HG02763 (cell line): ENCODE measurements at regions not wholly inside any gene's neighbourhood (a gene's known extent, or its start where the extent isn't known, plus 50 kb on each side); places are given as distances from the start of the nearest gene placed in this dataset.

Experiments used
- ATAC-seq: cut with Tn5 transposase; IDR thresholded peaks from one replicate; pipeline ENCODE4 v1.9.1; 2021; ENCODE audit warnings: mild to moderate bottlenecking, moderate library complexity; ENCODE audit not compliant: unreplicated experiment

DNA sequence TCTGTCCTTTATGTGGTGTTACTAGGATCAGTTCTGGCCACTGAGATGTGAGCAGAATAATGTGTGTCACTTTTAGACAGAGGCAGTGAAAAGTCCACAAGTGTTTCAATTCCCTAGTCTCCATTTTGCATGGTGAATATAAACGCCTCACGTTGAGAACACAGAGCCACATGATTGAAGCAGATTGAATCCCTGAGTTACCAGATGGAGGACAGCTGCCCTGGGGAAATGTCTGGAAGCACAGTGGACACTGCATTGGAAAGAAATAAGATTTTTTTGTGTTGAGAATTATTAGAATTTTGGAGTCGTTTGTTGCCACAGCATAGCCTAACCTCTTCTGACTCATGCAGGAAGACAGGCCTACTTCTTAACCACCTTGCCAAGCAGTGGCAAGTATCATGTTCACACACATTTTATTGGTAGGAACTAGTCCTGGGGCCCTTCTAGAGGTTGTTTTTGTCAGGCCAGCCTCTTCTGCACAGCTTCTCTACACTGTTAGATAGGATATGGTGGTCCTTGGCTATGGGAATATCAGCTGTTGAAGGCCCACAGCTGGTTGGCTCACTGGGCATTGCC, 188.6 kb downstream of the TMEM182 start:
- ATAC-seq: no peak

DNA sequence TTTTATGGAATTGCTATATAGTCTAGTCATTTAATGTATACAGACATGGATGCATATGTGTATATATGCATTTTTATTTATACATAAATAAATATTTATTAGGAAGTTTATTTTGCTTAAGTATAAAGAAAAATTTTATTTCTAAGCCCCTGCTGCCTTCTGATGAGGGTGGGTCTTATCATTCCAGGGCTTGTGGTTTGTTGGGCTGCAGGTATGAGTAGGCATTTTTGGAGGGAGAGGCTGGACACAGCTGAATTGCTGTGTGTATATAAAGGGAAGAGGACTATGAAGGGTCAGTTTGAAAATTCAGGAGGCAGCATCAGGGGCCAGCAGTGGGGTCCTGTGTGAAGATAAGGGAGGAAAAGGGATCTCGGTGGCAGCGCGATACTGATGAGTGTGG, 189.4 kb downstream of the TMEM182 start:
- no peak for ATAC-seq

DNA sequence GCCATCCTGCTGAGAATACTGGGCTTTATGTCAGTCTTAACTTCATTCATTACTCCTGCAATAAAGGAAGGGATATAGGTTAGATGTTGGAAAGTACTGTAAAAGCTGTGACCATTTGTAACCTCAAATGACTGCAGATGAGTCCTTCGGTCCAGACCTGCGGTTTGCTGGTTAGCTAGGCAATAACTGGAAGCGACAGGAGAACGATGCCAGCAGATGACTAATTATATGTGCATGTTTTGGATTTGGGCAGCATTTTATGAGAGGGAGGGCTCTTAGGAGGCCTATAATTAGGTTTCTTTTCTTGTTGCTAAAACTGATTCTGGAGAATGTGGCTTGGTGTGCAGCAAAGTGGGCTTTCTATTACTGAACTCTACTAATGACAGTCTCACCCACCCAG, 205.6 kb downstream of the TMEM182 start:
- ATAC-seq: no peak

DNA sequence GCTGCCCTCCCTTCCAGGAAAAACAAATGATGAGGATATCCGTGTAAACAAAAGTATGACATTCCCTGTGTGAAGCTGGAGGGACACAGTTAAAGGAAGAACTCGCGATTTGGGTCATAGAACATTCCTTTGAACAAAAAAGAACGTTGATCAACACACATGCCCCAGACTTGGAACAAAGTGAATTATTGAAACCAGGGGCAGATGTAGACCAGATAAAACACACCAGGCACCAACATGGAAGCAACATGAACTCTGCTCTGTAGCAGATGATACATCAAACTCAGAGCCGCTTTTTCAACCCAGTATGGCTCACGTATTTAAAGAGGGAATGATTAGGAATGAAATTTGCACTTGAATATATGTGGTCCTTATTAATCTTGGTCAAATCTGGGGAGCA, 206.5 kb downstream of the TMEM182 start:
- no peak for ATAC-seq

DNA sequence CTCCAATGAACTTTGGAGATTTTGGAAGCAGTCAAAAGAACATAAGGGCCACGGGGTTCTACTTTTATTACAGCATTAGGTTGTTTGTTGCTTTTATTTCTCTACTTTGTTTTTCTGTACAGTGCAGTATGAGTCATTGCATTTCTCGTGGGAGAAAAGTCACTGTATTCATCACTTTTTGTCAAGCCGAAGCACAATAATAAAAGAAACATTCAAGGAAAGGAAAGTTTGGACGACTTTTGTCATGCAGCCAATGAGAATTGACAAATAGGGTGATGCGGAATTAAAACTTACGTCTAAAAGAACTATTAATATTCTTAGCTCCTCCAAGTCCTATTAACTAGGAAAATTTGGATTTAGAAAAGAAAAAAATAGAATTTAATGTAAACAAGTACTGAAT, 209.9 kb downstream of the TMEM182 start:
- ATAC-seq: no peak

DNA sequence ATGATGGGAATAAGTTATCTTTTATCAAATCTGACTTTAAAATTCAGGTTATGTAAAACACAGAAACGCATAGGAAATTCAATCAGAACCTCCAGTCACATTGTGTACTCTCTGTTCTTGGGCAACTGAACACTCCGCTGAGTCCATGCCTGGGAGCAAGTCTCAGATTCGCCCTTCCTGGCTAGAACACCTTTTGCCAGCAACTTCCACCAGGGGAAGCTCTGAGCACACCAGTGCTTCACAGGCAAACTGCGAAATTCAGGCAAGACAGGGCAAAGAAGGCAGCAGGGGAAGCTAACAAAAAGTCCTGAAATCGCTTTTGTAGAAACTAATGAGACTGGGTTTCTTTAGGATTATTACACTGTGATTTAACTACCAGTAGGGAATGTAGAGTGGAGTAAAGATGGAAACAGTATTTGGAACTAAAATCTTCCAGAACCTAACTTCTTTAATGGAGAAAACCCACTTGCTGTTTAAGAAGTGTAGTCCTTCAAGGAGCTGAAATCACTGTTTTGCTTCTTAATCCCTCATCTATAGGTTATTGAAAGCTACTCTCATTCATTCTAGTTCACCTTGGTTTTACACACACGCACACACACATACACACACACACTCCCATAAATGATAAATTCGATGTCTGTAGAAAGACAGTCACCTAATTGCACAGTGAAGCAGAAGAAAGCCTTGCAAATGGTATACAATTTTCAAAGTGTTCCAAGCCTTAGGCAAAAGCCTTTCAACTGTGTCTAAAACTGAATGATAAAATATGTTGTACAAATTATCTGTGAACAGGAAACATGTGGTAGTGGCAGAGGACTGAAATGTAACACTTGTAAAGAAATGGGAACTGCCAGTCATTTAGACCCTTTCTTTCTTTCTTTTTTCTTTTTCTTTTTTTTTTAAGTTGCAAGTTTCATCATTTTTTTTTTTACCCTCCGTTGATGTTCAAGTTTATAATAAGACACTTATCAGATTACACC, 214.5 kb downstream of the TMEM182 start:
- peak; percentile 60 for ATAC-seq

DNA sequence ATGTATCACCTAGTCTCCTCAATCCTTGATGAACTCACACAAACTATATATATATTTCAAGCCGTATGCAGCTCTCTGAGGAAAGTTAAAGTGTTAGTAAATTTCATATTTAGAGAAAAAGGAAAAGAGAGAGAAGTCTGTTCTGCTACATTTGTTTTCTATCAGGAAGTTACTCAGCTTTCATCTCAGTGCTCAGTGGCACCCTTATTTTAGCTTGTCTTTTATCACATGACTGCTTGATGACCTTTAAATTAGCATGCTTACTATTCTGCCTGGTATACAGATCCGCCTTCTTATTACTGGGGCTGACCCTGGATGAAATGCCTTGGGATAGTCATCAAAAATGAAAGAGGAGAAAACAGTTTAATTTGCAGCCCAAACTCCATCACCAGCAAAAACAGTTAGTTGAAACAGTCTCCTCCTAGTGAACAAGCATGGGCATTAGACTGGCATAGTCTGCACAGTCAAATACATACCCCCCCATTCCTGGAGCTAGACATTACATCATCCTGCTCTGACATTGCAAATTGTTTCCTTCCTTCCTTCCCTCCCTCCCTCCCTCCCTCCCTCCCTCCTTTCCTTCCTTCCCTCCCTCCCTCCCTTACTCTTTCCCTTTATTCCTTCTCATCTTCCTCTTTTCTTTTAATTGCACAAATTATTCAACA, 215.7 kb downstream of the TMEM182 start:
- no peak for ATAC-seq

DNA sequence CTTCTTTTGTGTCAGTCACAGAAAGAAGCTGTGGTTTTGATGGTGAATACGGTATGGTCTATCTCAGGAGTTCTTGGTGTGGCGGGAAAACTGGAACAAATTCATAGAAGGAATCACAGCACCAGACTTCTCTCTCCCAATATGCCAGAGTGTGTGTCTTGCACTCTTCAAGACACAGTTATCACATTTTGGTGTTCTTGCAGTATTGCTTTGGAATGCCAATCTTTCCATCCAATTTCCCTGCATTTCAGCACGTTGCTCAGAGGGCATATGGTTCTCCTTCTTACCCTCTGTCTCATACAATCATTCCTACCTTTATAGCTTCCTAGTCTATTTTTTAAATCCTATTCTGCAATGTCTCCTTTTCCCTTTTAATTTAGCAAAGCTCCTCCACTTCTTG, 216.3 kb downstream of the TMEM182 start:
- ATAC-seq: no peak

DNA sequence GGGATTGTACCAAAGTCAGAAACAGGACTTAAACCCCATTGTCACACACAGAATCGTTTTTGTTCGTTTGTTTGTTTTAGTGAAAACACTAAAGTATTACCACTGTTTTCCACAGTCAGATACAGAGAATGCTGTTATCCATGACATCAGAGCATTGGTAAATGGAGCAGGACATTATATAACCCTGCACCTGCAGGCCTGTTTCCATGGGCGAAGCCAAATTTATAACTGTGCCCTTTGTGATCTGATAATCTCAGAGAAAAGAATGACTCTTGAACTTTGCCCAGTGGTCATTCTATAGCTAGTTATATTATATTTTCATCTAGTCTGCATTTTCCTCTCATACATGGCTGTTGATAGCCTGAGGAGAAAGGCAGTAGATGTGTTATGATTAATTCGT, 217.6 kb downstream of the TMEM182 start:
- no peak for ATAC-seq

DNA sequence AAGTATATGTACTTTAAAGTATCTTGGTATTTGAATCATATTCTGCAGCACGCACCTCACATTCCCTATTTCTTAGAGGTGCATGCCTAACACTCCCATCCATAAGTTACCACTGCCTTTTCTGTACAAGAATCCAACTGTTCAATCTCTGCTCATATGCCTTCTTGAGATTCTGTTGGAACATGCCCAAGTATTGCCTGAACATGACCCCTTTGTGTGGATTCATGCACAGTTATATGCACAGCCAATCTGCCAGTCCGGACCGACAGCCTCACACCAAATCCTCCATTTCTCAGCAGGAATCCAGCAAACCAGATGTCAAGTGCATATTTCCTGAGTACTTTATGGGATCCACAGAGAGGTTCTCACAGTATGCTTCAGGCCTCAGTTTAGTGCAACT, 222.0 kb downstream of the TMEM182 start:
- ATAC-seq: no peak

DNA sequence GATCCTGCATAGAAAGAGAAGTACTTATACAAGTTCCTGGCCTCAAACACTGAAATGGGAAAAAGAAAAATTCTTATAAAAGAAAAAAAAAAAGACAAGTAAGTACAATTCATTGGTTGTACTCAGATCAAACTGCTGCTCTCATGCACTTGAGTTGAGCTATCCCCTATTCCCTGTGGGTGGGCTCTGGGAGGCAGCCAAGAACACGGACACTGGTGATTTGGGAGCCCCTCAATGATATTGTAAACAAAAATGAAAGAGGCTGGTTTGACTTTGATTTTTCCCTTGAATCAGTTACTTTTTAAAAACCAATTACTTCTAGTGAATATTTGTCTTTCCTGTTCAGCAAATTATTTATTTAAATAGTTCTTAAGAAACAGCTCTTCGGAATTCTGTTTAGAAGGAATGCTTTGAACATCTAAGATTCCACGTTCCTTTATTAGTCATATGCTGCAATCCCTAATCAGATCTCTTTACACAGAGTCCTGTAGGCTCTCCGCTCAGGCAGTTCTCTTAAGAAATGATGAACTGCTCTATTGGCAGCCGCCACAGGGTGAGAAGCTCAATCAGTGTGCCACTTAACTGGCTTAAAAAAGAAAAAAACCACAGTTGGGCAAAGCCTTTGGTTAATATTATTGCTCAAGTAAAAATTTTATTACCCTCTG, 225.1 kb downstream of the TMEM182 start:
- no peak for ATAC-seq

DNA sequence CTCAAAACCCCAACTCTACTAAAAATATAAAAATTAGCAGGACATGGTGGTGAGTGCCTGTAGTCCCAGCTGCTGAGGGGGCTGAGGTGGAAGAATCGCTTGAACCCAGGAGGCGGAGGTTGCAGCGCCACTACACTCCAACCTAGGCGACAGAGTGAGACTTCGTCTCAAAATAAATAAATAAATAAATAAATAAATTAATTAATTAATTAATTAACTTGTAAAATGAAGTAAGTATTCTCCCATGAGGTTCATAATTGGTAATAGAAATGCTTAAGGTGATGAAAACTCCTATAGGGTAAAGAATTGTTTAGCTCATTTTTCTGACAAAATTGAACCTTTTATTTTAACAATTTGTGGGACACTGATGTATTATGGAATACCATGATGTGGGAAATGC, 230.8 kb downstream of the TMEM182 start:
- ATAC-seq: no peak

DNA sequence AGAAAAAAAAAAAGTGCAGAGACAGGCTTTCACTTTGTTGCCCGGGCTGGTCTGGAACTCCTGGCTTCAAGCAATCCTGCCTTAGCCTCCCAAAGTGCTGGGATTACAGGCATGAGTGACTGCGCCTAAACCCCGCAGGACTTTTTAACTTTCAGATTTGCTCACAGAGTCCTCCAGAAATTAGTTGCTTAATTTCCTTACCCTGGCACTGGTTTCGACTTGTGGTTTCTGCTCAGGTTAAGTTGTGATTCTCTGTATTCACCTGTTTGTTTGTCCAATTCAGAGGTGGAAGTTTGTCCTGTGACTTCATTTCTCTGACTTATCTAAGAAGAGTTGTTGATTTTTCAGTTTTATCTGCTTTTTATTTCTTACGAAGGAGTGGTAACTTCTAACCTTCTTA, 238.1 kb downstream of the TMEM182 start:
- ATAC-seq: no peak

DNA sequence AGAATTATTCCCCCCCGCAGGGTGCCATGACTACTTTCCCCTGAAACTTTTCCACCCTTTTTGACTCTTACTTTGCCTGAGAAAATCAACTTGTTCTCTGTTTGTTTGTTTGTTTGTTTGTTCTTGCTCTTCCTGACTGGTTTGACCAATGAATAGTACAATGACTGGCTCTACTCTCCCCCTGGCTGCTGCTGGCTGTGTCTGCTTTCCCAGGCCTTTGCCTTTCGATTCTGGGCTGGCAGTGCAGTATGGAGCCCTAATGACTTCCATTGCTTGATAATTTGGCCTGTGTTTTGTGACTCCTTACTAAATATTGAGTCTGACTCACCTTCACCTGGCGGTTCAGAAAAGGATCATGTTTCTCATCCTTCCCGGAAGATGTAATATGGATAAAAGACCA, 241.1 kb downstream of the TMEM182 start:
- no peak for ATAC-seq

DNA sequence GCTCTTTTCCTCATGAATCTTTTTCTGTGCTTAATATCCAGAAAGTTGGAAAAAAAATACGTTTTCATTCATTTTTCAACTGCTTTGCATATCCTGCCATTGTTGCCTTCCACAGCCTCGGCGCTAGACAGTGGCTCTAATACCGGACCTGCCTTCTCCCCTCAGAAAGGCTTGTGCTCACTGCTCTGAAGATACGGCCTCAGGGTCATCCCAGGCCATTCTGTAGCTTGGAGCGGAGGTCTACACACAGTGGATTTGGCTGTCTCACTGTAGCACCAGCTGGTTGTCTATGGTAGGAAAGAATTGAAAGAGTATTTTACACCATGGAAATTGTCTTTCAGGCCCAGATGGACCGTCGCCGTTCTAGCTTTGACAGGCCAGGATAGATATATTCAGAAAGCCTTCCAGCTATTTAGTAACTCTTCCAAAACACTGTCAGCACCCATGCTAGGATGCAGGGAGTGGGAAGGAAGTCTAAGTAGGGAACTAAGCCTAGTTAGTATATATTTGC, 242.0 kb downstream of the TMEM182 start:
- ATAC-seq: no peak

DNA sequence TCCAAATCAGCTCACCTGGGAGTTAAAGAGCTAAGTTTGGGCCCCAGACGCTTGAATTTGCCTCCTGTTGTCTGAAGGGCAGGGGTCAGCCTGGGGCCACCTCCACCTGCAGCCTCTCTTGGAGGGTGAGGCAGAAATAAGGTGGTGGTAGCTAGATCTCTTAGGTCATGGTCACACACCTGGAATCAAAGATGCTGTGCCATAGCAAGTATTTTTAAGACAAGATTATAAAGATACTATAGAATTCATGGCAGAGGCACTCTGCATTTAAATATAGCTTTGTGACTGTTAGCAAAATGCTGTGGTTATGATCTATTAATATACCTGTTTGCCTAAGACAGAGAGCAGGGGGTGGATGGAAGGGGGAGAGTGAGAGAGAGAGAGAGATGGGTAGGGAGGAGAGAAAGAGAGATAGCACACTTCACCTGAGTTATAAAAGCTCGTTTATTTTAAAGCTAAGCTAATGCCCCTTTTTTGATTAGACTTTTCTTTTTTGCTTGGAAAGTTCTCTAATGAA, 242.7 kb downstream of the TMEM182 start:
- ATAC-seq: no peak

DNA sequence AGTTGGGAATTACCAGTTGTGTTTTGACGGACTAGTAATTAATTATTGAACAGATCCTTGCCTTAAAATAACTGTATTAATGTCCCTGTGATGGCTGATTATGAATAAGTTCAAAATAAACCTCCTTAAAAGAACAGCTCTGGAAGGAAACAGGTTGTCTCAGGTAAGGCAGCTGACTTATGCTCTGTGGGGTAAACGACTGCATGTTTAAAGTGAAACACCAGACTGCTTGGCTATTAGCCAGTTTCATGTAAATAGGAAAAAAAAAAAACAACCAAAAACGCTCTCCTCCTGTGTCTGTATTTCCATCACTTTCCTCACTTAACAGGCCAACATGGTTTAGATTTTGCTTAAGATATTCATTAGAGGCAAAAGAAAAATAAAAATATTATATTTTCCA, 243.6 kb downstream of the TMEM182 start:
- ATAC-seq: no peak

DNA sequence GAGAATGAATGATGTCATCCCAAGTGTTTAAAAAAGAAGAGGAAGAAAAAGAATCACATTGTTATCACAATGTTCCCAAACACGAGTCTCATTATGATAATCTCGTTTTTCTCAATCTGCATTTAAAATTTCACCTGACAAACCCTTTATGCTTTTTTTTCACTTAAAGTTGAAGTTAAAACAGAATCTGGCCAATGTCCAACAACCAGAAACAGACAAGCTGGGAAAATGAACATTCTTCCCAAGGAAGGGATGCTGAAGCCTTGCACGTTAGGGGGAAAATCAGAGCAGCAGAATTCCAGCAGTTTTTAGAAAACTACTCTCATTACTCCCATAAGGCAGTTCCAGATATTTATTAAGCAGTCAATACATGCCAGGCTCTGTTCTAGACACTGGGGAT, 245.3 kb downstream of the TMEM182 start:
- no peak for ATAC-seq

DNA sequence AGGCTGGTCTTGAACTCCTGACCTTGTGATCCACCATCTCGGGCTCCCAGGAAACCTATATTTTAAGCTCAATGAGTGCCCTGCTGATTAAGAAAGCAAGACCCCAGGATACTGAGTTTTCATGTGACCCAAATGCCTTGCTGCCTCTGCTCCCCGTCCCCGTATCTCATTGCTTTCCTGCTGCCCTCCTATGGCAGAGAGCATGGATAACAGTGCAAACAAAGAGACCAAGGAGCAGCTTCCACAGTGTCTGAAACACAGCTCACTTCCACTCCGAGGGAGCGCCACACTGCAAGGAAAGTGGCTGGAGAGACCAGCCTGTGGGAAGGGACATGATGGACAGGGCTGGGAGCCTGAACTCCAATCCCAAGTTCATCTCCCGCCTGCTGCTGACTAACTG, 246.8 kb downstream of the TMEM182 start:
- no peak for ATAC-seq

DNA sequence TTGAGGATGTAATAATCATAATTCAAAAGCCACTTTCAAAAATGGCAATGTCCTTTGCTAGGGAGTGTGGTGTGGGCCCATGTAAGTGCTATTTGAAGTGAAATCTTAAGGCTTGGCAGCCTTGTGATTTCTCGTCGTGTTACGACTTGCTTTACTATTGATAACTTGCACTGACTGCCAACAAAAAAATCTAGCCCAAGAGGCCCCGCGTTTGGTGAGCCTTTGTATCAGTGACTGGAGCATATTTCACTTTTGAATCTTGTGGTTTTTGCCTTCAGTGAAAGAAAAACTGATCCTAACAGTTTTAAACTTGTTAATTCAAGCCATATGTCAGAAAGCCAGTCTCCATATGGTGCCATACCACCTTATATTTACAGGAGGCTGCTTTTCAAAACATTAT, 248.0 kb downstream of the TMEM182 start:
- no peak for ATAC-seq

DNA sequence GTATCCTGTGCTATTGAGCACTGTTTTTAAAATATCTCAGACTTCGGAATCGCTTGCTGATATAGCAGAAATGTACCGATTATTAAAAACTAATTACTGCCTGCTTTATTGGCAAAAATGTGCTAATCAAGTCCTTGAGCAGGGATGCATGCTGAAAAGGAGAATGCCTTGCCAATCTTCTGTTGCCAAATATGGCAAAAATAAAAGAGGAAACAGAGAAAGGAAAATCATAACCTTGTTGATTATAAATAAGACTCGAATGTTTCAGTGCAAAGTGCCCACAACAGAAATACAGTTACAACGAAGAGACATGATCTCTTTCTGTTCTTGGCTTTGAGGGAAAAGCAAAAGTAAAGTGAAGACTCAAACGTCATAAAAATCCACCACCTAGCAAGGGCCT, 248.5 kb downstream of the TMEM182 start:
- no peak for ATAC-seq
